ENCODE measurements at regions not wholly inside any gene's neighbourhood (a gene's known extent, or its start where the extent isn't known, plus 50 kb on each side); places are given as distances from the start of the nearest gene placed in this dataset.

- DNase-seq (ENCODE audit: low spot score), result no peak
- no peak overlapping the region for H3K27ac ChIP-seq
- TF ChIP-seq CTCF (IDR thresholded peaks at IDR 0.05), result no peak
- no peak overlapping the region for H3K4me3 ChIP-seq
These were observed 386.6 kb upstream of the DAB2 start for GRCh38 chr5:39811381-39811780.

- DNase-seq (ENCODE audit: low spot score), result no peak
- TF ChIP-seq CTCF (IDR thresholded peaks at IDR 0.05), result no peak
These were observed 383.9 kb upstream of the DAB2 start for GRCh38 chr5:39808656-39809055.

GRCh38 chr5:39801306-39801705, 376.5 kb upstream of the DAB2 start:
- no peak overlapping the region for H3K4me3 ChIP-seq
- TF ChIP-seq CTCF (IDR thresholded peaks at IDR 0.05), result no peak
- no peak overlapping the region for H3K27ac ChIP-seq
- DNase-seq (ENCODE audit: low spot score), result no peak

More at GRCh38 chr5:39808656-39809055, 383.9 kb upstream of the DAB2 start:
- no peak overlapping the region for H3K27ac ChIP-seq
- no peak overlapping the region for H3K4me3 ChIP-seq

DNA sequence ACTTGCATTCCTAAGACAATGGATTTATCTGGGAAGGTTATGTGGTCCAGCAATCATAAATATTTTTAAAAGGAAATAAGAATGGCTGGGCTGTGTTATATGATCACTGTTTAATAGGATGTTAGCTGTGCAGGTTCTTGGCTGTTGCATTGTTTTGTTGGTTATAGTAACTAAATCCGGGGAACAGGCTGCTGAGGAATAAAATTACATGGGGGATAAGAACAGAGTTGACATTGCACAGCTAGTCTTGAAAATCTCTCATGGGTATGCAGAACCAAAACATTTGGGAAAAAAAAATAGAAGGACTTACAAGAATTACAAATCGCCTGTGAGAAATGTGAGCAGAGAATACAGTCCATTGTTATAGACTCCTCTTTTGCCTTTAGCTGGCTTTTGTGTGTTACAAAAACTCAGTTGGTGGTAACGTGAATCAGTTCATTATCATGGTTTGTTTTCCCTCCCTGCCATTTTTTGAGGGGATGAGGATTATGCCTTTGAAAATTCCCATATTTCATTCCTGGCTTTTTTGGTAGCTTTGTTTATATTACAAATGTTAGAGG, 375.3 kb upstream of the DAB2 start:
- H3K4me3 ChIP-seq, result no peak overlapping the region
- no peak for DNase-seq (ENCODE audit: low spot score)
- H3K27ac ChIP-seq, result no peak overlapping the region
- no peak for TF ChIP-seq CTCF (IDR thresholded peaks at IDR 0.05)

DNA sequence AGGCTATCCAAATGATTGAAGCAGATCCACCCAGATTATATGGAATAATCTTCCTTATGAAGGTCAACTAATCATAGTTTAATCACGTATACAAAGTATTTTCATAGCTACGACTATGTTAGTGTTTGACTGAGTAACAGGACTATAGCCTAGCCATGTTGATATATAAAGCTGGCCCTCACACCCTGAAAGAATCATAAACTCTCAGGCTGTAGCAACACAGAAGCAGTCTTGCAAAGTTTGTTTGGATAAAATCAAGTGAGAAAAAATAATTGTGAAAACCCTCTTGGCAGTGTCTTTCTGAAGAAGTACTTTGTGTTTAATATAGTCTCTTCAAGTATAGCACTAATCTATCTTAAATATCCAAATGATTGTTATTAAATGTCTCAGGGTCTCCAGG, 374.5 kb upstream of the DAB2 start:
- no peak for DNase-seq (ENCODE audit: low spot score)
- no peak for TF ChIP-seq CTCF (IDR thresholded peaks at IDR 0.05)
- no peak overlapping the region for H3K27ac ChIP-seq

DNA sequence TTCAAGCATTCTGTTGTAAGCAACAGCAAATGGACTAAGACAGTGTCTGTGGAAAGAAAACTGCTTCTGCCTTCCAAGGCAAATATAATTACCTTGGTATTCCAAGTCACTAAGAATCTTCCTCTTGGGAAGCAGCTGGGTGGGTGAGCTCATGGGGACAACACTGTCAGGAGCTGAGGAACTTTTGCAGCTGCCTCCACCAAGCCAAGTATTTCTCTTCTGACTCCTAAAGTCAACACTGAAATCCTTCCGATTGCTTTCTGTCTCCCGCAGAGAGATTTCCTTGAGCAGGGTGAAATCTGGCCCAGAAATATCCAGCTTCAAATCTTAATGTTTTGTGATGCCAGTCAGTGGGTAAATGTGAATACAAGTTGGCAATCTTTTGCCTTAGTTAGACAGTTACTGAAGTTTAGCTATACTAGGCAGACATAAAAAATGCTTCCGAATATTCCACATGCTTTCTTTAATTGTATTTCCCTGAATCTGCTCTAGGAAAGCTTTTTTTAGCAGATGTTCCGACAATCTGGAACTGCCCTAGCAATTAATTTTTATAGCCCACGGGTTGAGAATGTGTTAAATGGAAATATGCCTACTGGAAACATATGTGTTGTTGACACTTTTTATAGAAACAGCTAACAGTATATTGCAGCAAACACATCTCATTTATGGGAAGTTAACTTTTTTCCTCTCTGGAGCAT, 369.9 kb upstream of the DAB2 start:
- Histone ChIP-seq H3K4me3 (no peak overlapping the region), H3K27ac (no peak overlapping the region)
- TF ChIP-seq CTCF (IDR thresholded peaks at IDR 0.05), result no peak
- DNase-seq (ENCODE audit: low spot score), result no peak

More for the DNA sequence above, 374.5 kb upstream of the DAB2 start:
- no peak overlapping the region for H3K4me3 ChIP-seq

DNA sequence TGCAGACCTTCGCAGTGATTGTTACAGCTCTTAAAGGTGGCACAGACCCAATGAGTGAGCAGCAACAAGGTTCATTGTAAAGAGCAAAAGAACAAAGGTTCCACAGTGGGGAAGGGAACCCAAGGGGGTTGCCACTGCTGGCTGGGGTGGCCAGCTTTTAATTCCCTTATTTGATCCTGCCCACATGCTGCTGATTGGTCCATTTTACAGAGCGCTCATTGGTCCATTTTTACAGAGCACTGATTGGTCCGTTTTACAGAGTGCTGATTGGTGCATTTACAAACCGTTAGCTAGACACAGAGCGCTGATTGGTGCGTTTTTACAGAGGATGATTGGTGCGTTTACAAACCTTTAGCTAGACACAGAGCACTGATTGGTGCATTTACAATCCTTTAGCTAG, 360.6 kb upstream of the DAB2 start:
- DNase-seq (ENCODE audit: low spot score), result no peak
- H3K27ac ChIP-seq, result no peak overlapping the region
- no peak for TF ChIP-seq CTCF (IDR thresholded peaks at IDR 0.05)
- H3K4me3 ChIP-seq, result no peak overlapping the region

Data from coronary artery (tissue), 2 donors.